Heart left ventricle (tissue), 13 donors: ENCODE measurements at regions not wholly inside any gene's neighbourhood (a gene's known extent, or its start where the extent isn't known, plus 50 kb on each side); places are given as distances from the start of the nearest gene placed in this dataset.

ENCODE experiments used
- POLR2A ChIP-seq, 2 donors: fragments of 450-650 bp; IDR thresholded peaks; one replicate each; pipeline ENCODE4 v1.6.1; 2017; ENCODE audit warnings: antibody characterized with exemption in 2 of 2, mild to moderate bottlenecking in 2 of 2, moderate library complexity in 2 of 2
- TF ChIP-seq, protein P1 (sequence below), 12 donors: fragments of 200-600 bp; sonication (generic) in 4 of 12; IDR thresholded peaks; one replicate each; pipeline versions ENCODE4 v1.5.0 to v1.8.0; 2018 to 2022; ENCODE audit warnings: antibody characterized with exemption in 12 of 12, mild to moderate bottlenecking in 5 of 12
- donor health status: ischemic (EF 13 %, LVEDD 7.1; RV severe dilation, severe dysfunction).
- donor health status: DM: no; HTN: yes; CAD: no.
- donor health status: DM: no; HTN: no; CAD: no.
- donor health status: ischemic (EF 25% LVEDD 6.9; RV normal size, moderate dysfunction).
- donor health status: ischemic (EF 25% LVEDD 5.7; RV mildly dilated, moderate dysfunction).
- donor health status: ischemic (EF 35%, LVEDD 5.7; RV mildly dilated, moderate dysfunction).
- donor health status: nonischemic (EF 11% LVEDD 7.7; RV severe dilation, severe dysfunction).
- donor health status: DM: yes; HTN: yes; CAD: no.
- donor health status: PGD.
- donor health status: ischemic (EF 29% LVEDD 5.4; RV normal size, mild dysfunction).
- donor health status: nonischemic (EF 23%, LVEDD 6.1; RV moderate dilation, normal function).

DNA sequence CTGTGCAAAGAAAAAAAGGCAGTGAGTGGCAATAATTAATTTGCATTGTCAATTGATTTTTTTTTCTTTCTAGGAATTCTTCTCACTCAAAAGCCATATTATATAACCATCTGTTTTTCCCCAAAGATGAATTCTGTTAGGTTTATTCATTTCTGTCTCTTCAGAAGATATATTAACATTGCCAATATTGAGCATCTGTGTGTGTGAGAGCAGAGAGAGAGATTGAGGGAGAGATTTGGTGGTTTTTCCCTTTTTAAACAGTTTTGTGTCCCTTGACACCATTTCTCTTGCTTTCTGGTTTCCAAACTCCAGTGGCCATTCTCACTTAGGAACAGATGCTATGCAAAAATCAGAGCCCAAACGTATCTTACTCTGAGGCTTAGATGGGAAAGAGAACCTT lies 112.5 kb downstream of the LACC1 start:
- TF ChIP-seq, protein P1, sequence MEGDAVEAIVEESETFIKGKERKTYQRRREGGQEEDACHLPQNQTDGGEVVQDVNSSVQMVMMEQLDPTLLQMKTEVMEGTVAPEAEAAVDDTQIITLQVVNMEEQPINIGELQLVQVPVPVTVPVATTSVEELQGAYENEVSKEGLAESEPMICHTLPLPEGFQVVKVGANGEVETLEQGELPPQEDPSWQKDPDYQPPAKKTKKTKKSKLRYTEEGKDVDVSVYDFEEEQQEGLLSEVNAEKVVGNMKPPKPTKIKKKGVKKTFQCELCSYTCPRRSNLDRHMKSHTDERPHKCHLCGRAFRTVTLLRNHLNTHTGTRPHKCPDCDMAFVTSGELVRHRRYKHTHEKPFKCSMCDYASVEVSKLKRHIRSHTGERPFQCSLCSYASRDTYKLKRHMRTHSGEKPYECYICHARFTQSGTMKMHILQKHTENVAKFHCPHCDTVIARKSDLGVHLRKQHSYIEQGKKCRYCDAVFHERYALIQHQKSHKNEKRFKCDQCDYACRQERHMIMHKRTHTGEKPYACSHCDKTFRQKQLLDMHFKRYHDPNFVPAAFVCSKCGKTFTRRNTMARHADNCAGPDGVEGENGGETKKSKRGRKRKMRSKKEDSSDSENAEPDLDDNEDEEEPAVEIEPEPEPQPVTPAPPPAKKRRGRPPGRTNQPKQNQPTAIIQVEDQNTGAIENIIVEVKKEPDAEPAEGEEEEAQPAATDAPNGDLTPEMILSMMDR (IDR thresholded peaks at IDR 0.05): no peak
- TF ChIP-seq POLR2A (IDR thresholded peaks at IDR 0.05): no peak
